Lung microvascular endothelial cell (primary cell): ENCODE measurements at regions not wholly inside any gene's neighbourhood (a gene's known extent, or its start where the extent isn't known, plus 50 kb on each side); places are given as distances from the start of the nearest gene placed in this dataset.
"Not testable (repeated sequence)": the region's sequence is repeated elsewhere in the genome, so short reads cannot be mapped to it uniquely, and the experiment has no call there.

Experiments used
- DNase-seq, 2 donors: peaks; one replicate each; pipeline versions ENCODE4 v3.0.0 to v3.0.0-alpha.2; 2010; ENCODE audit warnings: low read depth in 2 of 2

- no peak for DNase-seq
Observed at GRCh38 chr3:3447641-3448040, 268.1 kb upstream of the CRBN start.

- no peak for DNase-seq
Observed at GRCh38 chr3:3446251-3446650, 266.8 kb upstream of the CRBN start.

- DNase-seq, result no peak
Observed at GRCh38 chr3:3443482-3443881, 264.0 kb upstream of the CRBN start.

- no peak for DNase-seq
Observed at GRCh38 chr3:3433711-3434110, 254.2 kb upstream of the CRBN start.

GRCh38 chr3:3429841-3430240 is 250.3 kb upstream of the CRBN start:
- DNase-seq, result no peak

- DNase-seq, result not testable (repeated sequence)
Observed at GRCh38 chr3:3407707-3408106, 228.2 kb upstream of the CRBN start.

GRCh38 chr3:3405131-3405530 is 225.6 kb upstream of the CRBN start:
- no peak for DNase-seq

GRCh38 chr3:3403700-3404099 is 224.2 kb upstream of the CRBN start:
- no peak for DNase-seq

GRCh38 chr3:3392946-3393345 is 213.5 kb upstream of the CRBN start:
- DNase-seq, result no peak

GRCh38 chr3:3383461-3383860 is 204.0 kb upstream of the CRBN start:
- no peak for DNase-seq

GRCh38 chr3:3372210-3372777 is 192.8 kb upstream of the CRBN start:
- no peak for DNase-seq

- no peak for DNase-seq
Observed at GRCh38 chr3:3368306-3368705, 188.8 kb upstream of the CRBN start.

- no peak for DNase-seq
Observed at GRCh38 chr3:3366386-3366785, 186.9 kb upstream of the CRBN start.

- no peak for DNase-seq
Observed at GRCh38 chr3:3365716-3366115, 186.2 kb upstream of the CRBN start.

GRCh38 chr3:3356846-3357245 is 177.4 kb upstream of the CRBN start:
- DNase-seq, result no peak

GRCh38 chr3:3355442-3355841 is 176.0 kb upstream of the CRBN start:
- no peak for DNase-seq

GRCh38 chr3:3353153-3353552 is 173.7 kb upstream of the CRBN start:
- no peak for DNase-seq

GRCh38 chr3:3351226-3351625 is 171.7 kb upstream of the CRBN start:
- DNase-seq, result no peak

GRCh38 chr3:3347056-3347455 is 167.6 kb upstream of the CRBN start:
- not testable (repeated sequence) for DNase-seq

- no peak for DNase-seq
Observed at GRCh38 chr3:3346556-3346955, 167.1 kb upstream of the CRBN start.

- DNase-seq, result no peak
Observed at GRCh38 chr3:3342141-3342540, 162.7 kb upstream of the CRBN start.

- DNase-seq, result no peak
Observed at GRCh38 chr3:3340965-3341895, 161.7 kb upstream of the CRBN start.

GRCh38 chr3:3340526-3340925 is 161.0 kb upstream of the CRBN start:
- no peak for DNase-seq
